WTC11 (cell line): ENCODE measurements at regions not wholly inside any gene's neighbourhood (a gene's known extent, or its start where the extent isn't known, plus 50 kb on each side); places are given as distances from the start of the nearest gene placed in this dataset.

Experiments used
- CBFB ChIP-seq: sonication (generic); formaldehyde crosslinking; IDR thresholded peaks from 2 replicates; pipeline ENCODE4 v1.8.1; 2022; ENCODE audit warnings: mild to moderate bottlenecking, low read depth, missing genetic modification reagents
- ELF4 ChIP-seq: sonication (generic); formaldehyde crosslinking; IDR thresholded peaks from 2 replicates; pipeline ENCODE4 v1.8.1; 2022; ENCODE audit warnings: low read depth, mild to moderate bottlenecking, moderate library complexity, missing genetic modification reagents
- ZNF219 ChIP-seq: sonication (generic); formaldehyde crosslinking; IDR thresholded peaks from 2 replicates; pipeline ENCODE4 v1.8.0; 2023; ENCODE audit warnings: missing genetic modification reagents, mild to moderate bottlenecking, borderline replicate concordance
- TF ChIP-seq, protein P1 (sequence below): fragments of 200-600 bp; IDR thresholded peaks from 2 replicates; pipeline ENCODE4 v1.8.0; 2022; ENCODE audit warnings: antibody characterized with exemption
- TF ChIP-seq, protein P2 (sequence below): sonication (generic); formaldehyde crosslinking; IDR thresholded peaks from 2 replicates; pipeline ENCODE4 v1.8.1; 2023; ENCODE audit warnings: mild to moderate bottlenecking, missing genetic modification reagents, borderline replicate concordance
- TF ChIP-seq, protein P3 (sequence below): sonication (generic); formaldehyde crosslinking; IDR thresholded peaks from 2 replicates; pipeline ENCODE4 v1.8.1; 2022; ENCODE audit warnings: missing genetic modification reagents, borderline replicate concordance
- TF ChIP-seq, protein P4 (sequence below): sonication (generic); formaldehyde crosslinking; IDR thresholded peaks from 2 replicates; pipeline ENCODE4 v1.8.1; 2023; ENCODE audit warnings: mild to moderate bottlenecking, missing genetic modification reagents, moderate library complexity
- TF ChIP-seq, protein P5 (sequence below): sonication (generic); formaldehyde crosslinking; IDR thresholded peaks from 2 replicates; pipeline ENCODE4 v1.8.0; 2022; ENCODE audit warnings: mild to moderate bottlenecking, missing genetic modification reagents
- TF ChIP-seq, protein P6 (sequence below): sonication (generic); formaldehyde crosslinking; IDR thresholded peaks from 2 replicates; pipeline ENCODE4 v1.8.1; 2023; ENCODE audit warnings: mild to moderate bottlenecking, missing genetic modification reagents
- TF ChIP-seq, protein P7 (sequence below): sonication (generic); formaldehyde crosslinking; IDR thresholded peaks from 2 replicates; pipeline ENCODE4 v1.8.1; 2023; ENCODE audit warnings: mild to moderate bottlenecking, moderate library complexity, missing genetic modification reagents

DNA sequence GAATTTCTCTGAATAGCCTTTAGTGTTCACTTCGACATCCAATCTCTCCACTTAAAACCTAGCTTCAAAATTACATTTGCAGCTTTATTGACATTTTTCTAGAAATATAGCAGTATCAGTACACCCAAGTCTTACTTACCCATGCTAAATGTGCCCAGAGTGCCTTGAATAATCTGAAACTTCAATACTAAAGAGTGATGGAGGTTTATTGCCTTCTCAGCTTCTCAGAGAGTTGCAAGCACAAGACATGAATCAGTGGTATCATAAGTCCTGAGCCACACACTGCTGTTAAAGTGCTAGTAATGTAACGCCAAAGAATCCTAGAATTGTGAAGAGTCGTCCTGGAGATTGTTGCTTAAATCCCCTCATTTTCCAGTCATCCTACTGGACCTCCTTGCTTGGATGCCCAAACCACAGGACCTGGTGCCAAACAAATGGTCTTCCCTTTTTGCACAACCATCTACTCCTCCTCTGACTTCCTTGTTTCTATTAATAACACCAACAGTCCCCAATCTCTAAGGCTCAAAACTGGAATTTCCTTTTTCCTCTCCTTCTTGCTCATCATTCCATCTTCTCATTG is 83.2 kb upstream of the SPATS2L start:
- TF ChIP-seq, protein P1, sequence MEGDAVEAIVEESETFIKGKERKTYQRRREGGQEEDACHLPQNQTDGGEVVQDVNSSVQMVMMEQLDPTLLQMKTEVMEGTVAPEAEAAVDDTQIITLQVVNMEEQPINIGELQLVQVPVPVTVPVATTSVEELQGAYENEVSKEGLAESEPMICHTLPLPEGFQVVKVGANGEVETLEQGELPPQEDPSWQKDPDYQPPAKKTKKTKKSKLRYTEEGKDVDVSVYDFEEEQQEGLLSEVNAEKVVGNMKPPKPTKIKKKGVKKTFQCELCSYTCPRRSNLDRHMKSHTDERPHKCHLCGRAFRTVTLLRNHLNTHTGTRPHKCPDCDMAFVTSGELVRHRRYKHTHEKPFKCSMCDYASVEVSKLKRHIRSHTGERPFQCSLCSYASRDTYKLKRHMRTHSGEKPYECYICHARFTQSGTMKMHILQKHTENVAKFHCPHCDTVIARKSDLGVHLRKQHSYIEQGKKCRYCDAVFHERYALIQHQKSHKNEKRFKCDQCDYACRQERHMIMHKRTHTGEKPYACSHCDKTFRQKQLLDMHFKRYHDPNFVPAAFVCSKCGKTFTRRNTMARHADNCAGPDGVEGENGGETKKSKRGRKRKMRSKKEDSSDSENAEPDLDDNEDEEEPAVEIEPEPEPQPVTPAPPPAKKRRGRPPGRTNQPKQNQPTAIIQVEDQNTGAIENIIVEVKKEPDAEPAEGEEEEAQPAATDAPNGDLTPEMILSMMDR = no peak
- TF ChIP-seq, protein P2, sequence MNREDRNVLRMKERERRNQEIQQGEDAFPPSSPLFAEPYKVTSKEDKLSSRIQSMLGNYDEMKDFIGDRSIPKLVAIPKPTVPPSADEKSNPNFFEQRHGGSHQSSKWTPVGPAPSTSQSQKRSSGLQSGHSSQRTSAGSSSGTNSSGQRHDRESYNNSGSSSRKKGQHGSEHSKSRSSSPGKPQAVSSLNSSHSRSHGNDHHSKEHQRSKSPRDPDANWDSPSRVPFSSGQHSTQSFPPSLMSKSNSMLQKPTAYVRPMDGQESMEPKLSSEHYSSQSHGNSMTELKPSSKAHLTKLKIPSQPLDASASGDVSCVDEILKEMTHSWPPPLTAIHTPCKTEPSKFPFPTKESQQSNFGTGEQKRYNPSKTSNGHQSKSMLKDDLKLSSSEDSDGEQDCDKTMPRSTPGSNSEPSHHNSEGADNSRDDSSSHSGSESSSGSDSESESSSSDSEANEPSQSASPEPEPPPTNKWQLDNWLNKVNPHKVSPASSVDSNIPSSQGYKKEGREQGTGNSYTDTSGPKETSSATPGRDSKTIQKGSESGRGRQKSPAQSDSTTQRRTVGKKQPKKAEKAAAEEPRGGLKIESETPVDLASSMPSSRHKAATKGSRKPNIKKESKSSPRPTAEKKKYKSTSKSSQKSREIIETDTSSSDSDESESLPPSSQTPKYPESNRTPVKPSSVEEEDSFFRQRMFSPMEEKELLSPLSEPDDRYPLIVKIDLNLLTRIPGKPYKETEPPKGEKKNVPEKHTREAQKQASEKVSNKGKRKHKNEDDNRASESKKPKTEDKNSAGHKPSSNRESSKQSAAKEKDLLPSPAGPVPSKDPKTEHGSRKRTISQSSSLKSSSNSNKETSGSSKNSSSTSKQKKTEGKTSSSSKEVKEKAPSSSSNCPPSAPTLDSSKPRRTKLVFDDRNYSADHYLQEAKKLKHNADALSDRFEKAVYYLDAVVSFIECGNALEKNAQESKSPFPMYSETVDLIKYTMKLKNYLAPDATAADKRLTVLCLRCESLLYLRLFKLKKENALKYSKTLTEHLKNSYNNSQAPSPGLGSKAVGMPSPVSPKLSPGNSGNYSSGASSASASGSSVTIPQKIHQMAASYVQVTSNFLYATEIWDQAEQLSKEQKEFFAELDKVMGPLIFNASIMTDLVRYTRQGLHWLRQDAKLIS = no peak
- TF ChIP-seq, protein P3, sequence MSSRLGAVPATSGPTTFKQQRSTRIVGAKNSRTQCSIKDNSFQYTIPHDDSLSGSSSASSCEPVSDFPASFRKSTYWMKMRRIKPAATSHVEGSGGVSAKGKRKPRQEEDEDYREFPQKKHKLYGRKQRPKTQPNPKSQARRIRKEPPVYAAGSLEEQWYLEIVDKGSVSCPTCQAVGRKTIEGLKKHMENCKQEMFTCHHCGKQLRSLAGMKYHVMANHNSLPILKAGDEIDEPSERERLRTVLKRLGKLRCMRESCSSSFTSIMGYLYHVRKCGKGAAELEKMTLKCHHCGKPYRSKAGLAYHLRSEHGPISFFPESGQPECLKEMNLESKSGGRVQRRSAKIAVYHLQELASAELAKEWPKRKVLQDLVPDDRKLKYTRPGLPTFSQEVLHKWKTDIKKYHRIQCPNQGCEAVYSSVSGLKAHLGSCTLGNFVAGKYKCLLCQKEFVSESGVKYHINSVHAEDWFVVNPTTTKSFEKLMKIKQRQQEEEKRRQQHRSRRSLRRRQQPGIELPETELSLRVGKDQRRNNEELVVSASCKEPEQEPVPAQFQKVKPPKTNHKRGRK (CRISPR knock-in tag) = no peak
- TF ChIP-seq, protein P4, sequence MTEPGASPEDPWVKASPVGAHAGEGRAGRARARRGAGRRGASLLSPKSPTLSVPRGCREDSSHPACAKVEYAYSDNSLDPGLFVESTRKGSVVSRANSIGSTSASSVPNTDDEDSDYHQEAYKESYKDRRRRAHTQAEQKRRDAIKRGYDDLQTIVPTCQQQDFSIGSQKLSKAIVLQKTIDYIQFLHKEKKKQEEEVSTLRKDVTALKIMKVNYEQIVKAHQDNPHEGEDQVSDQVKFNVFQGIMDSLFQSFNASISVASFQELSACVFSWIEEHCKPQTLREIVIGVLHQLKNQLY (CRISPR knock-in tag) = no peak
- TF ChIP-seq, protein P5, sequence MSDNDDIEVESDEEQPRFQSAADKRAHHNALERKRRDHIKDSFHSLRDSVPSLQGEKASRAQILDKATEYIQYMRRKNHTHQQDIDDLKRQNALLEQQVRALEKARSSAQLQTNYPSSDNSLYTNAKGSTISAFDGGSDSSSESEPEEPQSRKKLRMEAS (CRISPR knock-in tag) = no peak
- TF ChIP-seq ZNF219 = no peak
- TF ChIP-seq CBFB (CRISPR knock-in tag) = no peak
- no peak for TF ChIP-seq ELF4 (CRISPR knock-in tag)
- TF ChIP-seq, protein P6, sequence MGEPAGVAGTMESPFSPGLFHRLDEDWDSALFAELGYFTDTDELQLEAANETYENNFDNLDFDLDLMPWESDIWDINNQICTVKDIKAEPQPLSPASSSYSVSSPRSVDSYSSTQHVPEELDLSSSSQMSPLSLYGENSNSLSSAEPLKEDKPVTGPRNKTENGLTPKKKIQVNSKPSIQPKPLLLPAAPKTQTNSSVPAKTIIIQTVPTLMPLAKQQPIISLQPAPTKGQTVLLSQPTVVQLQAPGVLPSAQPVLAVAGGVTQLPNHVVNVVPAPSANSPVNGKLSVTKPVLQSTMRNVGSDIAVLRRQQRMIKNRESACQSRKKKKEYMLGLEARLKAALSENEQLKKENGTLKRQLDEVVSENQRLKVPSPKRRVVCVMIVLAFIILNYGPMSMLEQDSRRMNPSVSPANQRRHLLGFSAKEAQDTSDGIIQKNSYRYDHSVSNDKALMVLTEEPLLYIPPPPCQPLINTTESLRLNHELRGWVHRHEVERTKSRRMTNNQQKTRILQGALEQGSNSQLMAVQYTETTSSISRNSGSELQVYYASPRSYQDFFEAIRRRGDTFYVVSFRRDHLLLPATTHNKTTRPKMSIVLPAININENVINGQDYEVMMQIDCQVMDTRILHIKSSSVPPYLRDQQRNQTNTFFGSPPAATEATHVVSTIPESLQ (CRISPR knock-in tag) = no peak
- TF ChIP-seq, protein P7, sequence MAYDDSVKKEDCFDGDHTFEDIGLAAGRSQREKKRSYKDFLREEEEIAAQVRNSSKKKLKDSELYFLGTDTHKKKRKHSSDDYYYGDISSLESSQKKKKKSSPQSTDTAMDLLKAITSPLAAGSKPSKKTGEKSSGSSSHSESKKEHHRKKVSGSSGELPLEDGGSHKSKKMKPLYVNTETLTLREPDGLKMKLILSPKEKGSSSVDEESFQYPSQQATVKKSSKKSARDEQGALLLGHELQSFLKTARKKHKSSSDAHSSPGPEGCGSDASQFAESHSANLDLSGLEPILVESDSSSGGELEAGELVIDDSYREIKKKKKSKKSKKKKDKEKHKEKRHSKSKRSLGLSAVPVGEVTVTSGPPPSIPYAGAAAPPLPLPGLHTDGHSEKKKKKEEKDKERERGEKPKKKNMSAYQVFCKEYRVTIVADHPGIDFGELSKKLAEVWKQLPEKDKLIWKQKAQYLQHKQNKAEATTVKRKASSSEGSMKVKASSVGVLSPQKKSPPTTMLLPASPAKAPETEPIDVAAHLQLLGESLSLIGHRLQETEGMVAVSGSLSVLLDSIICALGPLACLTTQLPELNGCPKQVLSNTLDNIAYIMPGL (CRISPR knock-in tag) = no peak
